ENCODE measurements at regions not wholly inside any gene's neighbourhood (a gene's known extent, or its start where the extent isn't known, plus 50 kb on each side); places are given as distances from the start of the nearest gene placed in this dataset.
"Not testable (repeated sequence)": the region's sequence is repeated elsewhere in the genome, so short reads cannot be mapped to it uniquely, and the experiment has no call there.

GRCh38 chr2:190150413-190150812 lies 87.9 kb upstream of the MSTN start:
- intact Hi-C loops (cut with micrococcal nuclease) = no loop called here

DNA sequence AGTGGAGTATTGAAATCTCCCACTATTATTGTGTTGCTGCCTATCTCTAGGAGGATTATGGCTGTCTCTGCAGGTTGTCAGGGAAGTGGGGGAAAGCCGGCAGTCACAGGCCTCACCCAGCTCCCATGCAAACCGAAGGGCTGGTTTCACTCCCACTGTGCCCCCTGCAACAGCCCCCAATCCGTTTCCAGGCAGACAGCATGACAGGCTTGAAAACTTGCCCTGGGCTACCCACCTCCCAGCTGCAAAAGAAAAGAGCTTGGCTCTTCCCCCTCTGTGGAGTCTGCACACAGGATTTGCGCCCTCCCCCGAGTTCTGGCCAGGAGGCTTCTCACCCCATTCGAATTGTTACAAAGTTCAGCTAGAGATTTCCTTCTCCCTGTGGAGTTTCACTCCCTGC lies 87.4 kb upstream of the MSTN start:
- intact Hi-C loops (cut with micrococcal nuclease) = no loop called here

GRCh38 chr2:190149200-190149599 lies 86.7 kb upstream of the MSTN start:
- intact Hi-C loops (cut with micrococcal nuclease) = no loop called here

DNA sequence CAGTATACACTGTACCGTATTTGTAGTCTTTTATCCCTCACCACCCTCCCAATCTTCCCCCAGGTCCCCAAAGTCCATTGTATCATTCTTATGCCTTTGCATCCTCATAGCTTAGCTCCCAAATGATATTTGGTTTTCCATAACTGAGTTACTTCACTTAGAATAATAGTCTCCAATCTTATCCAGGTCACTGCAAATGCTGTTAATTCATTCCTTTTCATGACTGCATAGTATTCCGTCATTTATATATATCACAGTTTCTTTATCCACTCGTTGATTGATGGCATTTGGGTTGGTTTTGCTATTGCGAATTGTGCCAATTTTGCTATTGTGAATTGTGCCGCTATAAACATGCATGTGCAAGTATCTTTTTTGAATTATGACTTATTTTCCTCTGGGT lies 83.6 kb upstream of the MSTN start:
- intact Hi-C loops (cut with micrococcal nuclease) = not testable (repeated sequence)

GRCh38 chr2:190140474-190140873 lies 77.9 kb upstream of the MSTN start:
- intact Hi-C loops (cut with micrococcal nuclease) = not testable (repeated sequence)

- intact Hi-C loops (cut with micrococcal nuclease) = no loop called here
Measured at GRCh38 chr2:190139371-190139770, 76.8 kb upstream of the MSTN start.

GRCh38 chr2:190138032-190138431 lies 75.5 kb upstream of the MSTN start:
- intact Hi-C loops (cut with micrococcal nuclease) = no loop called here

DNA sequence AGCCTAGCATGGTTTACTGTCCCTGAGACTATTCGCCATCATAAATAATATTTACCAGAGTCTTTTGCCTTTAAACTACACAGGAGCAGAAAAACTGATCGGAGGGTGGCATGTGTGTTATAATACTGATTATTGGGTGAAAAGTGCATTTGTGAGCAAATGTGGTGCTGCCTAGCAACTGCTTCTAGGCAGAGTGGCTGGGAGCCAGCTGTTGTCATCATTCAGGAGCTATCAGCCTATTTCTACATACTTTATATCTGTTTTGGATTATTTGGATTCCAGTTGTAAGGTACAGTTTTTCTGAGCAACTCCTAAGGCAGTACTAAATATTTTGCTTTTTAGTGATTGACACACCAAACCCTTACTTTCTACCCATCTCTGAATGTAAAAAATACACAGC lies 75.0 kb upstream of the MSTN start:
- intact Hi-C loops (cut with micrococcal nuclease) = no loop called here

DNA sequence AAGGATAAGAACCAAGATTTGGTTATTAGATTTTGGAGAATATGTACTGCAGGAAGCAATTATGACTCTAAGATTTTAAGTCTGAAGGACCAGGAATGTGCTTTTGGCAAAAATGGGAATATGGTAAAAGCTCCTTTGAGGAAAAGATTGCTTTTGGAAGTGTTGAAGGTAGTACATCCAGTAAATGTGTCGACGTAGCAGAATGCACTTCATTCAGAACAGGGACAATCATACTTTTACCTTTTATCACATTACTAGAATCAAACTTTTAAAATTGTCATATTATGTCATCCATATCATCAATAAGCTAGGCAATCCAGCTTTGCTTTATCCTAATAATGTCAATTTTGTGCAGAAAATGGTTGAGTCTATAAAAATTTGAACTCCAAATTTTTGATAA lies 74.3 kb upstream of the MSTN start:
- intact Hi-C loops (cut with micrococcal nuclease) = no loop called here

DNA sequence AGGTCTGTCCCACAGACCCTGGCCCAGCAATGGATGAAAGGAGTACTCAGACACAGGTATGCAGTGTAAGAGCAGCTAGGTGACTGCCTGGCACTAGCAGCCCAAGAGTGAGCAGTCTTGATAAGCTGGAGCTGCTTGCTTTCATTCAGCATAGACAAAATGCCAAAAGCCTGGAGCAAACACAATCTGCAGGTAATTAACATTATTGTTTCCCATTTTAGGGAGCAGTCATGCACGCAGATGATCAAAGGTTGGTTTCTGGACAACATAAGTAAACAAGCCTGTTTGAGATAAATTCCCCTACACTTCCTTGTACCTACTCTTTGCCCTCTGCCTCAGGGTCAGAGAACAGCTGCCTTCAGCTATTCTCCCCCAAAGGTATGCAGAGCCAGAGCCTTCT lies 73.7 kb upstream of the MSTN start:
- intact Hi-C loops (cut with micrococcal nuclease) = no loop called here

DNA sequence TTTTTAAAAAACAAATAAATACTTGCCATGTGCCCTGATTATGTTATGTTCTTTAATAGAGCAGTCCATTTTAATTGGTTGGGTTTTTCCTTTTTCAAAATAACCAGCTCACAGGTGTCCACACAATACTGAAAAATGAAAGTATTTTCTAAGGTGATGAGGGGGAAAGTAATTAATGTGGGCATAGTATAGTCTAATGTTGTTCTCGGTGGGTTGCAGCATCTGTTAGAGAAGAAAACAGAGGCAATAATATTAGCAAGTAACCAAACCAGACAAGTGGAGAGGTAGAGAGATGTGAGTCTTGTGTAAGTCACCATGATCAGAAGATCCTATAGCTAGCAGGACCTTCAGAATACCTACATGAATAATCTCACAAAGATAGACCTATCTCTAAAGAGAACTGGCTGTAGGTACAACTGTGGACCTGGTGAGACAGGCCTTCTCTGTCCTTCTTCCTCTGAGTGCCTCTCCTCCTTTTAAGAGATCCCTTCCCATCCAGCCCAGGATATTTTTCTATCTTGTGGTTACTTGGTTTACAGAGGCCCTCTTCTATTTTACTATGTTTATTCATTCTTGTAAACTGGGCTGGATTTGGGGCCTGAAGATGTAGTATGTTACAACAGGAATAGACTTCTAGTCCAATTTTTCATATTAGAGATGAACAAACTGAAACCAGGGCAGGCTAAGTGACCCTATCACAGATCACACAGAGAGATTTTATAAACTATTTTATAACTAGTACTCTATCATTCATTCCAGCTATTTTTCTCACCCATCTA lies 67.1 kb upstream of the MSTN start:
- intact Hi-C loops (cut with micrococcal nuclease) = no loop called here

DNA sequence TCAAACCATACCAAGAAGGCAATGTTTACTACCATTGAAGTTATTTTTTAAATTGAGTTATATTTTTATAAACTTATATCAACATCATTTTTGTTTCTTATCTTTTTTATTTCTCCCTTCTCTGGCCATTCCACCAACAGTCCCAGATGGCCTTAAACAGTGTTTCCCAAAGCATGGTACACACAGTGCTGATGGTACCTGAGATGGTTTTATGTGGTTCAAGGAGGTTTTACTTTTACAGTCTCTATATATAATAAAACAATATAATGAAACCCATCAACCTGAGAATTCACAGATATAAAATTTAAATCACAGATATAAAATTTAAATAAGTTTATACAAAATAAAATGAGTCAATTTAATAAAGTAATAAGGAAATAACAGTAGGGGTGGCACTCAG lies 65.1 kb upstream of the MSTN start:
- intact Hi-C loops (cut with micrococcal nuclease) = no loop called here

- intact Hi-C loops (cut with micrococcal nuclease) = no loop called here
Measured at GRCh38 chr2:190126798-190127197, 64.3 kb upstream of the MSTN start.

- intact Hi-C loops (cut with micrococcal nuclease) = loop anchor here (5.0 kb wide), 1 partner anchor 37 kb away; no protein-coding TSS in a partner anchor
Measured at GRCh38 chr2:190123956-190124355, 61.4 kb upstream of the MSTN start.

- intact Hi-C loops (cut with micrococcal nuclease) = loop anchor here (5.0 kb wide), 1 partner anchor 35 kb away; no protein-coding TSS in a partner anchor
Measured at GRCh38 chr2:190121971-190122370, 59.4 kb upstream of the MSTN start.

DNA sequence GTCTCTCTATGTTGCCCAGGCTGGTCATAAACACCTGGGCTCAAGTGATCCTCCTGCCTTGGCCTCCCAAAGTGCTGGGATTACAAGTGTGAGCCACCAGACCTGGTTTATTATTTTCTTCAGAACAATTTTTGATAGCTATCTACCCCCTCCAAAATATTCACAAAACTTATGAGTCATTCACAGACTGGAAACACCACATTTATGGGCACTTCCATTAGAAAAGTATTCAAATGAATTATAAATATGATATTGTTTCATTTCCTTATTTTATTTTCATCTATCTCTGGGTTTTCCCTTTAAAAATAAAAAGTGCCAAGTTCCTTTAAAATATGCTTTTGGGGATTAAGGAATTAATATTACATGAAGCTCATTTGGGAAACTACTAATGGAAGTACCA lies 58.8 kb upstream of the MSTN start:
- intact Hi-C loops (cut with micrococcal nuclease) = loop anchor here (5.0 kb wide), 1 partner anchor 34 kb away; no protein-coding TSS in a partner anchor

DNA sequence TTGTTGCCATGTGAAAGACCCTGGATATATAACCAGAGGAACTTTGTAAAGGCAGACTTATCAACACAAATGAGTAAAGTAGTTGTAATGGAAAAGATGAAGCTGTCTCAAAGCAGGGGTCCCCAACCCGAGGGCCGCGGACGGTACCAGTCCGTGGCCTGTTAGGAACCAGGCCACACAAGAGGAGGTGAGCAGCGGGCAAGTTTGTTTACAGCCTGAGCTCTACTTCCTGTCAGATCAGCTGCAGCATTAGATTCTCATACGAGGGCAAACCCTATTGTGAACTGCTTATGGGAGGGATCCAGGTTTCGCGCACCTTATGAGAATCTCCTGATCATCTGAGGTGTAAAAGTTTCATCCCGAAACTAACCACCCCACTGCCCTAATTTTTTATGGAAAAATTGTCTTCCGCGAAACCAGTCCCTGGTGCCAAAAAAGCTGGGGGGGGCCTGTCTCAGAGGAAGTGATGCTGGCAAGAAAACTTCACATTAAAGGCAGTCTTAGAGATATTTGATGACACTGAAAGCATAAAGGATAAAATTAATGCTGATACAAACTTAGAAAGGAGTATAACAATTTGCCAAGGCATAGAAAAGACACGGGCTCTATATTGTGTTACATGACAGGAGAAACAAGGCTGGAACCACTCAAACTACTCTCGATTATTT lies 57.5 kb upstream of the MSTN start:
- intact Hi-C loops (cut with micrococcal nuclease) = loop anchor here (5.0 kb wide), 1 partner anchor 33 kb away; no protein-coding TSS in a partner anchor

DNA sequence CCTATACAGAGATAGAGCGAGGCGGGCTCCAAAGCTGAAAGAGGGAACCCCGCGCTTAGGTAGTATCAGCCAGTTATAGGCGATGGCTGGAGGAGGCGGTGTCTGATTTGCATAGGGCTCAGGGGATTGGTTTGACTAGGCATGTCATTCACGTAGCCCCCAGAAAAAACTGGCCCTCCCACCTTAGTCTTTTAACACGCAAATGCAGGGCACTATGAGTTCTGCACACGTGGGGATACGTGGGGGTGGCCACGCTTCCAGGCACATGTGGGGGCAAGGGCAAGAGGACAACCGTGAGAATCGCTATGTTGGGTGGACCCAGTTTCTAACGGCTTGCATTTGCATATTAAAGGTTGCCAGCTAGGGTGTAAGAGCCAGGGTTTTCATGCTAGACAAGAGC lies 56.7 kb upstream of the MSTN start:
- intact Hi-C loops (cut with micrococcal nuclease) = no loop called here

DNA sequence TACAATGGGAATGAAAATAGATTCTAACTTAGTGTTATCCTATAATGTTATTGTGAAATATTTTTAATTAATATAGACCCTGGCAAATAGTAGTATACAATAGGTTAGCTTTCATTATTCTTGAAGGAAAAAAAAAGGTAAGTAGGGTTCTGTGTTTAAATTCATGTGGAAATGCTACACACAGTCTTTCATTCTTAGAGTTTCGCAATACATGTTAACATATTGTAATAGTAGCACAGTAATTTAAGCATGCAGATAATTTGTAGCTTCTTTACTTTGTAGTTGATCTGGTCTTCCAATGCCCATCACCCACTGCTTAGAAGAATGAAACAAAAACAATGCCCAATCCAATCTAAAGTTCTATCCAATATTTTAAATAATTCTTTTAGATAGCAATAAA lies 54.8 kb upstream of the MSTN start:
- intact Hi-C loops (cut with micrococcal nuclease) = no loop called here

- intact Hi-C loops (cut with micrococcal nuclease) = no loop called here
Measured at GRCh38 chr2:190113000-190113399, 50.5 kb upstream of the MSTN start.

All from T-helper 1 cell treated with Interleukin-12 subunit alpha and Interleukin-12 subunit beta and Interleukin-4 antibody, amounts not matched to agents 30 ng/mL and 1 ng/mL, for 36 hours (primary cell).